ENCODE measurements at regions not wholly inside any gene's neighbourhood (a gene's known extent, or its start where the extent isn't known, plus 50 kb on each side); places are given as distances from the start of the nearest gene placed in this dataset.

DNA sequence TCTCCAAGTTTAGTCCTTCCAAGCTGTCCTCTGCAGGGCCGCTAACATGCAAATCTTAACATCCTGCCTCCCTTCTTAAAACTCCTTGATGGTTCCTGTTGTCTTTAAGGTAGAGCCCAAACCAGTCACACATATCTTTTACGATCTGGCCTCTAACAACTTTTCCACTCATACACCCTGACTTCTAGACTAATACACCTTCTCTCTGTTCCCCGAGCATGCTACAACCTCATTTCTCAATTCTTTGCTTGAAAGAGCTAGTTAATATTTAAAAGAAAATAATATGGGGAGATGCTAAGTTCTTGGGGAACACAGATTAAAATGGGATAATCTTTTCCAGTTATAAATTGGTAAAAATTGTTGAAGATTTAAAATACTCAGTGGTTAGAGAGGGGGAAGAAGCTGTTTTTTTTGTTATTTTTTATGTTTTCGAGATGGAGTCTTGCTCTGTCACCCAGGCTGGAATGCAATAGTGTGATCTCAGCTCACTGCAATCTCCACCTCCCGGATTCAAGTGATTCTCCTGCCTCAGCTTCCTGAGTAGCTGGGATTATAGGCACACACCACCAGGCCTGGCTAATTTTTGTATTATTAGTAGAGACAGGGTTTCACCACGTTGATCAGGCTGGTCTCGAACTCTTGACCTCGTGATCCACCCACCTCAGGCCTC lies 250.7 kb downstream of the MAFB start:
- Histone ChIP-seq H3K27me3 (no peaks in the 10 kb centered on the region), H3K9me3 (no peaks in the 10 kb centered on the region), H3K36me3 (replicated peaks in 1 of 2; ENCODE audit: insufficient read depth in 1 of 2, low read depth in 2 of 2) (no peaks in the 10 kb centered on the region), H3K4me3 (no peak overlapping the region), H3K27ac (no peak overlapping the region), H3K4me1 (no peaks in the 10 kb centered on the region)
- TF ChIP-seq POLR2A (IDR thresholded peaks at IDR 0.05) = no peak
- TF ChIP-seq, protein P1, sequence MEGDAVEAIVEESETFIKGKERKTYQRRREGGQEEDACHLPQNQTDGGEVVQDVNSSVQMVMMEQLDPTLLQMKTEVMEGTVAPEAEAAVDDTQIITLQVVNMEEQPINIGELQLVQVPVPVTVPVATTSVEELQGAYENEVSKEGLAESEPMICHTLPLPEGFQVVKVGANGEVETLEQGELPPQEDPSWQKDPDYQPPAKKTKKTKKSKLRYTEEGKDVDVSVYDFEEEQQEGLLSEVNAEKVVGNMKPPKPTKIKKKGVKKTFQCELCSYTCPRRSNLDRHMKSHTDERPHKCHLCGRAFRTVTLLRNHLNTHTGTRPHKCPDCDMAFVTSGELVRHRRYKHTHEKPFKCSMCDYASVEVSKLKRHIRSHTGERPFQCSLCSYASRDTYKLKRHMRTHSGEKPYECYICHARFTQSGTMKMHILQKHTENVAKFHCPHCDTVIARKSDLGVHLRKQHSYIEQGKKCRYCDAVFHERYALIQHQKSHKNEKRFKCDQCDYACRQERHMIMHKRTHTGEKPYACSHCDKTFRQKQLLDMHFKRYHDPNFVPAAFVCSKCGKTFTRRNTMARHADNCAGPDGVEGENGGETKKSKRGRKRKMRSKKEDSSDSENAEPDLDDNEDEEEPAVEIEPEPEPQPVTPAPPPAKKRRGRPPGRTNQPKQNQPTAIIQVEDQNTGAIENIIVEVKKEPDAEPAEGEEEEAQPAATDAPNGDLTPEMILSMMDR (IDR thresholded peaks at IDR 0.05) = no peak
- intact Hi-C loops (cut with DNase I) = no loop called here
- WGBS, 2 donors = 66 to 74% methylated on average over 8 of the region's 8 CpGs
- ATAC-seq (no peak), DNase-seq (no peak)

- Histone ChIP-seq H3K27me3 (no peaks in the 10 kb centered on the region), H3K4me1 (no peaks in the 10 kb centered on the region), H3K36me3 (replicated peaks in 1 of 2; ENCODE audit: insufficient read depth in 1 of 2, low read depth in 2 of 2) (no peaks in the 10 kb centered on the region), H3K4me3 (no peak overlapping the region), H3K27ac (no peak overlapping the region), H3K9me3 (no peaks in the 10 kb centered on the region)
- TF ChIP-seq, protein P1 (IDR thresholded peaks at IDR 0.05) = no peak
- no peak for TF ChIP-seq POLR2A (IDR thresholded peaks at IDR 0.05)
- ATAC-seq (no peak), DNase-seq (no peak)
- 91% methylated on average over 1 of the region's 1 CpG for whole genome bisulfite sequencing, 2 donors
- intact Hi-C loops (cut with DNase I) = no loop called here
These were observed 253.0 kb downstream of the MAFB start for GRCh38 chr20:40436011-40436410.

DNA sequence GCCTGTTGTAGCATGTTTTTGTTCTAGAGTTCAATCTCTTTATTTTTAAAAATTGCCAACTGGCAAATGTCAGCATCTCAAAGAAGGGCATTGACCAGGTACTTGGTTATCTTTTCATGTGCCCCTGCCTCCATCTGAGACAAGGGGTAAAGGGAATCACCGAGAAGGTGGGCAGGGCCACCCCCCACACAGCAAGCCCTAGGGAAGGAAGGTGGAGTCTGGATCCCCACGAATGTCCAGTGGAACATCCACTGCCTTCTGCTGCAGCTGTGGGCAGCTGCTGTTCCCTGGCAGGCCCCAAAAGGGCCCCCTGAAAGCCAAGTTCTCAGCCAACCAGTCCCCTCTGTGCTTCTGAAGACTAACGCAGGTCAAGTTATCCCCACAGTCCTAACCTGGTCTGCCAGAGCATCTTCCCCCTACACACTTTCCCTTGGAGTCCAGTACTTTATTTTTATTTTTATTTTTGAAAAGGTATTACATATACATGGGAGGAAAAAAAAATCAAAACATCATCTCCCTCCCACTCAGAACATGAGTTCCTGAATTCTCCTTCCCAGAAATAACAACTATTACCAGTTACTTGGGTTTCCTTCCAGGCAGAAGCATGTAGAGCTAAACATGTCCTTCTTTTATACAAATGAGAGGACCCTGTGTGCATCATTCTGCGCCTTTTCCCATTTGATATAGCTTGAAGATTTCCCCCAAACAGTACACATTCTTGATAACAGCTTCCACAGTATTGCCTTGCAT lies 253.7 kb downstream of the MAFB start:
- no peaks in the 10 kb centered on the region for H3K9me3 ChIP-seq
- H3K4me1 ChIP-seq = no peaks in the 10 kb centered on the region
- no peak for TF ChIP-seq POLR2A (IDR thresholded peaks at IDR 0.05)
- TF ChIP-seq, protein P1 (IDR thresholded peaks at IDR 0.05) = no peak
- H3K4me3 ChIP-seq = no peak overlapping the region
- no peaks in the 10 kb centered on the region for H3K27me3 ChIP-seq
- H3K36me3 ChIP-seq (replicated peaks in 1 of 2; ENCODE audit: insufficient read depth in 1 of 2, low read depth in 2 of 2) = no peaks in the 10 kb centered on the region
- no peak for DNase-seq
- intact Hi-C loops (cut with DNase I) = no loop called here
- ATAC-seq = no peak
- H3K27ac ChIP-seq = no peak overlapping the region
- 67 to 78% methylated on average over 3 to 4 of the region's 4 CpGs for WGBS, 2 donors

GRCh38 chr20:40434122-40434521 lies 254.9 kb downstream of the MAFB start:
- ATAC-seq (no peak), DNase-seq (no peak)
- TF ChIP-seq, protein P1 (IDR thresholded peaks at IDR 0.05) = no peak
- no peak for TF ChIP-seq POLR2A (IDR thresholded peaks at IDR 0.05)
- no peaks in the 10 kb centered on the region for H3K9me3 ChIP-seq
- intact Hi-C loops (cut with DNase I) = no loop called here
- WGBS, 2 donors = 52 to 66% methylated on average over 3 to 4 of the region's 4 CpGs
- no peaks in the 10 kb centered on the region for H3K27me3 ChIP-seq
- no peak overlapping the region for H3K4me3 ChIP-seq
- no peak overlapping the region for H3K27ac ChIP-seq
- H3K4me1 ChIP-seq = no peaks in the 10 kb centered on the region
- no peaks in the 10 kb centered on the region for H3K36me3 ChIP-seq (replicated peaks in 1 of 2; ENCODE audit: insufficient read depth in 1 of 2, low read depth in 2 of 2)

Measured in body of pancreas (tissue), 4 donors.